HG02763 (cell line): ENCODE measurements at regions not wholly inside any gene's neighbourhood (a gene's known extent, or its start where the extent isn't known, plus 50 kb on each side); places are given as distances from the start of the nearest gene placed in this dataset.

Source experiments
- ATAC-seq: cut with Tn5 transposase; IDR thresholded peaks from one replicate; pipeline ENCODE4 v1.9.1; 2021; ENCODE audit warnings: mild to moderate bottlenecking, moderate library complexity; ENCODE audit not compliant: unreplicated experiment

DNA sequence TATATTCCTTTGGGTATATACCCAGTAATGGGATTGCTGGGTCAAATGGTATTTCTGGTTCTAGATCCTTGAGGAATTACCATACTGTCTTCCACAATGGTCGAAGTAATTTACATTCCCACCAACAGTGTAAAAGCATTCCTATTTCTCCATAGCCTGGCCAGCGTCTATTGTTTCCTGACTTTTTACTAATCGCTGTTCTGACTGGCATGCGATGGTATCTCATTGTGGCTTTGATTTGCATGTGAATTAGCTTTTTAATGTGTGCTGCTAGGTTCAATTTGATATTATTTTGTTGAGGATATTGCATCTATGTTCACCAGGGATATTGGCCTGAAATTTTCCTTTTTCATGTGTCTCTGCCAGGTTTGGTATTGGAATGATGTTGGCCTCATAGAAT, 67.4 kb upstream of the VRK2 start:
- no peak for ATAC-seq

- ATAC-seq, result no peak
These were observed 65.4 kb upstream of the VRK2 start for GRCh38 chr2:57981083-57981768.

DNA sequence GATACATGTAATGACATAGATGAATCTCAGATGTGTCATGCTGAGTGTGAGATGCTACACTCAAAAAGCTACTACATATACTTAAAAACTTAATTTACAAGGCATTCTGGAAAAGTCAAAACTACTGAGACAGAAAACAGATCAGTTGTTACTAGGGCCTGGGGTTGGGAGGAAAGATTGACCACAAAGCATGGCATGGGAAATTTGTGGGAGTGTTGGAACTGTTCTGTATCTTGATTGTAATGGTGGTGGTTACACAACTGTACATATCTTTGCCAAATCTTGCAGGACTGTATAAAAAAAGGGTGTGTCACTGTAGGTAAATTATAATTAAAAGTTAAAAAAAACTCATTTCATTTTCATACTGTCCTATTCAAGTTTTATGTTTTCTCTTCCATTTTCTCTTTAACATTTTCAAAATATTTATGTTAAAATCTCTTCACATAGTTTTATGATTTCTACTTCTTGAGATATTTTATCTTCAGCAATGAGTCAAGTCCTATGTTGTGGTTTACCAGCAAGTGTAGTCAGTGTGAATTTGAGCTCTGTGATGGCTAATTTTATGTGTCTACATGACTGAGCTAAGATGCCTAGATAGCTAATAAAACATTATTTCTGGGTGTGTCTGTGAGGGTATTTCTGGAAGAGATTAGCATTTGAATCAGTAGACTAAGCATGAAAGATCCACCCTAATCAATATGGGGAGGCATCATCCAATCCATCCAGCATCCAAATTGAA, 58.6 kb upstream of the VRK2 start:
- no peak for ATAC-seq

- no peak for ATAC-seq
These were observed 56.4 kb upstream of the VRK2 start for GRCh38 chr2:57990118-57990725.
